Retinal pigment epithelial cell (primary cell): ENCODE measurements at regions not wholly inside any gene's neighbourhood (a gene's known extent, or its start where the extent isn't known, plus 50 kb on each side); places are given as distances from the start of the nearest gene placed in this dataset.

ENCODE experiments used
- DNase-seq: peaks from one replicate; pipeline ENCODE4 v3.0.0-alpha.2; 2010; ENCODE audit warnings: low read depth
- H3K4me3 ChIP-seq: 2 replicates; pipeline ENCODE4 v1.5.1; 2011; ENCODE audit warnings: mild to moderate bottlenecking, low read length, control low read depth, moderate library complexity
- TF ChIP-seq, protein P1 (sequence below): conservative IDR thresholded peaks from 2 replicates; pipeline ENCODE4 v1.5.1; 2011; ENCODE audit warnings: low read depth, low read length, control low read depth, inconsistent platforms

DNA sequence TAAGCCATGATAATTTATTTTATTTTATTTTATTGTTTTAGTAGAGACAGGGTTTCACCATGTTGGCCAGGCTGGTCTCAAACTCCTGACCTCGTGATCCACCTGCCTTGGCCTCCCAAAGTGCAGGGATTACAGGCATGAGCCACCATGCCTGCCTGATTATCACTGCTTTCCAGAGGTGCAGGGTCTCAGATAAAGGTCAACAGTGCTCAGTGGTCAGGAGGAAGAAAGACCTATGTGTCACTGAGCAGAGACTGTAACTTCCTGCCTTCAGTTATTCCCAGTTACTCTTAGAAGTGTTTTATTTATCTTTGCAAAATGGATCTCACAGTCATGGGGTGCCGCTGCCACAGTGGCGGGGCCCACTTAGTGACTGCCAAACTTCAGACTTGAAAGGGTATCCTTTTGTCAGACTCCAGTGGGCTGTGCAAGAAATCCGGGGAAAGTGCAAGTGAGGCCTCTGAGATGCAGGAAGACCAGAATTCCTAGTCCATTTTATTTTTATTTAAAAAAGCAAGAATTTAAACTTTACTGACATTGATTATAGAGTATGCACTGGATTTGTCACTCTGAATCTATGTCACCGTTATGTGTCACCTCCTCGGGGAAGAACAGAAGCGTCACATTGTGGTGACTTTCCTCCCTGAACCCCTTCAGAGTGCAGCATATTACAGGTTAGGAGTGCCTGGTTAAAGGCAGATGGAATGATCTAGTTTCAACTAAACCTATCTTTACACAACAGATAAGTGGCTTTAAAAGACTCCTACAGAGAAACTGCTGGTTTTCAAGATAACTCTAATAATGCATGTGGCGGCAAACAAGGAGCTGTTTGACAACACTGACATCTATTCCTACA, 59.1 kb upstream of the BICD1 start:
- TF ChIP-seq, protein P1, sequence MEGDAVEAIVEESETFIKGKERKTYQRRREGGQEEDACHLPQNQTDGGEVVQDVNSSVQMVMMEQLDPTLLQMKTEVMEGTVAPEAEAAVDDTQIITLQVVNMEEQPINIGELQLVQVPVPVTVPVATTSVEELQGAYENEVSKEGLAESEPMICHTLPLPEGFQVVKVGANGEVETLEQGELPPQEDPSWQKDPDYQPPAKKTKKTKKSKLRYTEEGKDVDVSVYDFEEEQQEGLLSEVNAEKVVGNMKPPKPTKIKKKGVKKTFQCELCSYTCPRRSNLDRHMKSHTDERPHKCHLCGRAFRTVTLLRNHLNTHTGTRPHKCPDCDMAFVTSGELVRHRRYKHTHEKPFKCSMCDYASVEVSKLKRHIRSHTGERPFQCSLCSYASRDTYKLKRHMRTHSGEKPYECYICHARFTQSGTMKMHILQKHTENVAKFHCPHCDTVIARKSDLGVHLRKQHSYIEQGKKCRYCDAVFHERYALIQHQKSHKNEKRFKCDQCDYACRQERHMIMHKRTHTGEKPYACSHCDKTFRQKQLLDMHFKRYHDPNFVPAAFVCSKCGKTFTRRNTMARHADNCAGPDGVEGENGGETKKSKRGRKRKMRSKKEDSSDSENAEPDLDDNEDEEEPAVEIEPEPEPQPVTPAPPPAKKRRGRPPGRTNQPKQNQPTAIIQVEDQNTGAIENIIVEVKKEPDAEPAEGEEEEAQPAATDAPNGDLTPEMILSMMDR: no peak
- no peak for DNase-seq
- H3K4me3 ChIP-seq: no peak overlapping the region

DNA sequence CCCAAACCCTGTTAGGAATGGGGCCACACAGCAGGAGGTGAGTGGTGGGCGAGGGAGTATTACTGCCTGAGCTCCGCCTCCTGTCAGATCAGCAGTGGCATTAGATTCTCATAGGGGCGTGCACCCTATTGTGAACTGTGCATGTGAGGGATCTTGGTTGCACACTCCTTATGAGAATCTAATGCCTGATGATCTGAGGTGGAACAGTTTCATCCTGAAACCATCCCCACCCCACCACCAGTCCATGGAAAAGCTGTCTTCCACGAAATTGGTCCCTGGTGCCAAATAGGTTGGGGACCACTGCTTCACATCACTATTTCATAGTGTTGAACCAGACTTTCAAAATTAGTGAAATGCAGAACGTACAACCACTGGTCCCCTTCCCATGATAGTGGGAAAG, 57.9 kb upstream of the BICD1 start:
- TF ChIP-seq, protein P1: no peak
- DNase-seq: no peak
- no peak overlapping the region for H3K4me3 ChIP-seq

DNA sequence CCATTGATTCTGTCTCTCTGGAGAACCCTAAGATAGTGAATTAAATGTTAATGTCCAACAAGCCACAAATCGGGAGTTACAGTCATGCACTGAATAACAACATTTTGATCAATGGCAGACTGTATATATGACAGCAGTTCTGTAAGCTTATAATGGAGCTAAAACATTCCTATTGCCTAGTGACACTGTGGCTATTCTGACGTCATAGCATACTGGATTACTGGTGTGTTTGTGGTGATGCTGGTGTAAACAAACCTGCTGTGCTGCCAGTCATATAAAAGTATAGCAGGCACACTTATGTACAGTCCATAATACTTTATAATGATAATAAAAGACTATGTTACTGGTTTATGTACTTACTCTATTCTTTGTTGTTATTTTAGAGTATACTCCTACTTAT, 56.7 kb upstream of the BICD1 start:
- H3K4me3 ChIP-seq: no peak overlapping the region
- TF ChIP-seq, protein P1: no peak
- DNase-seq: no peak

DNA sequence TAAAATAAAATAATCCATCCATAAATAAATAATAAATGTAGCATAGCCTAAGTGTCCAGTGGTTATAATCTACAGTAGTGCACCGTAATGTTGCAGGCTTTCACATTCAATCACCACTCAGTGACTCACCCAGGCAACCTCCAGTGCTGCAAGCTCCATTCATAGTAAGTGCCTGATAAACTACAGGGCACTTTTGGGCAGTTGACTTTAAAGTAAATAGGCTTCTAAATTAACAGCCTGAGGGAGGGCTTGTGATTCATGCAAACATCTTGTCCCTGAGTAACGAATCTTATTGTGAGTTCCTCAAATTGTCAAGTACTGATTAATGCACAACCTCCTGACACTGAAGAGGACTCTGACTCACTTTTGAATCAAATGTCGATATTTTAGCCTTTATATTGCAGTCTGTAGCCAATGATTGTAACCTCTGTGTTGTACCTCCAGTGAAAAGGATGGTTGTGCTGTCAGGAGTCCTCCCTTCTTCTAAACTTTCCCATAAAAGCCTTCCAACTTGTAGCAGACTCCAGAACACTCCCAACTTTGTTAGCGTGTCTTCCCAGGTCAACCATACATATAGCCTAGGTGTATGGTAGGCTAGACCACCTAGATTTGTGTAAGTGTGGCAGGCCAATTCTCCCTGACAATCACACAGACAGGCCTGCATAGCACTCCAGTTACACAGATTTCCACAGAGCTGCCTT, 55.0 kb upstream of the BICD1 start:
- H3K4me3 ChIP-seq: no peak overlapping the region
- DNase-seq: peak; percentile 69
- TF ChIP-seq, protein P1: no peak

DNA sequence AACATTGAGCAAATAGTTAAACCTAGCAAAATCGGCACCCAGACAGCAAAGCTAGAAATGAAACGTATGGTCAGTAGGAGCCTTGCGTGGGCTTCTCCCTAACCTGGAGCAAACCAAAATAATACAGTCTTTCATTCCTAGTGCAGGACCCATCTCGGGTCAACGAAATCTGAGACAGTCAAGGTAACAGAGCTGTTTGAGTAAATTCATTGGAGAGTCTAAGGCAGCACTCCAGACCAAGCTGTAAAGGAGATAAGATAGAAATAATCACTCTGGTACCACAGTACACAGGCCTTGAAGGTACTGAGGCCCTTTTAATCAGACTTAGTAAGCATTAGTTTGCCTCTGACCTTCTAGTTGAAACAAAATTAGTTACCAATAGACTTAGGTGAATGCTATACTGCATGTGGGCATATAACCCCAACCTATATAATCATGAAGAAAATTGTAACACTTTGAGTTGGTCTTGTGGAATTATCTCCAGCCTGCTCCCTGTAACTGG, 54.4 kb upstream of the BICD1 start:
- no peak for DNase-seq
- TF ChIP-seq, protein P1: no peak

DNA sequence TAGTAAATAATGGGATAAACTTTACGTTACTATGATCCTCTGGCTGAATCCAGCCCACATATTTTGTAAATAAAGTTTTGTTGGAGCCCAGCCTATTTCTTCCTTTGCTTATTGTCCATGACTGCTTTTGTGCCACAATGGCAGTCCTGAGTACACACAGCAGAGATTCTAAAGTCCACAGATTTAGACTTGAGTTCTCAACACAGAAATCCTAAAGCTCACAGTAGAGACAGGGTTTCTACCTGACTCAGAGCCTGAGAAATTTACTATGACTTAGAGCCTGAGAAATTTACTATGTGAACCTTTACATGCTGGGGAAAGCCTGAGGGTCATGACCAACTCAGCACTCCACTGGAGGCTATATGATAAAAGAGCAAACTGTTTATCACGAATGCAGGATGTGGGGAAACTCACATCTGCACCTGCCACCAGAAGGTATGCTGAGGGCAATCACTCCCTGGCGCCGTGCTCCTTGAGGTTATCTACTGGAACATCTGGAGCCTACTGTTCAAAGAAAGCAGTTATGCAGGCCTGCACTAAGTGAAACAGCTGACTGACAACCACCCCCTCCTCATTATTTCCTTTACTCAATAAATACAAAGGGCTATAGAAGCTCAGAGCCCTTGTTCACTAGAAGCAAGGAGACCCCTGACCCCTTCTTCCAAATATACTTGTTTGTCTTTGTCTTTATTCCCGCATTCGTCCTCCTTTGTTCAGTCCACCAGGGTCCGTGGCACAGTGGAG, 52.6 kb upstream of the BICD1 start:
- TF ChIP-seq, protein P1: no peak
- H3K4me3 ChIP-seq: no peak overlapping the region
- DNase-seq: no peak

More for the DNA sequence above, 54.4 kb upstream of the BICD1 start:
- no peak overlapping the region for H3K4me3 ChIP-seq
